ENCODE measurements at regions not wholly inside any gene's neighbourhood (a gene's known extent, or its start where the extent isn't known, plus 50 kb on each side); places are given as distances from the start of the nearest gene placed in this dataset.

DNA sequence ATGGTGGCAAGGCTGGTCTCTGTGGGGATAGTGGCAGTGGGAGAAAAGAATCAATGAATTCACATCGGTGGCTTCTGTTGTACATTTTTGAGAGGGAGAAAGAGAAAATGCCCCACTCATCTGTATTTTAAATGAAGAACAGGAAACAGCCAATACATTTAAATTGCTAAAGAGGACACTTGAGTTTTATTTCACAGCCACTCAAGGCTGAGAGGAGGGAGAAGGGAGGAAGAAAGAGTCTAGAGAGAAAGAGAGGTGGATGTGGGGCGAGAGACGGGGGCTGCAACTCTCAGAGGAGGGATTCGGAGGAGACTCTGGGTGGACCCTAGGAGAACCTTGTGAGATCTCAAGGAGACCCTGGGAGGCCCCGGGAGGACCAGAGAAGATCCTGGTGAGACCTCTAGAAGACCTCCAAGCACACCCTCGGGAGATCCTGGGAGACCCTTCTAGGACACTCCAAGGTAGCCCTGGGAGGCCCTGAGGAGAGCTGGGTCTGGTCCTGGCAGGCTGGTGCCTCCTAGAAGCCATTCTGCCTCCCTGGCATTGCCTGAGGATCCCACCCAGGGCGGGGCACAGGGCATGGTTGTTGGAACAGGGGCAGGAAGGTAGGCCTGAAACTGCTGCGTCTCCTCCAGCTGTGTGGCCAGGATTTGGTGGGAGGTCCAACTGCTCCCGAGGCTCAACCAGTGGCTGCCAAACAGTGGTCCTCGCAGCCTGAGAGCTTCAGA is 91.0 kb upstream of the SHISAL1 start:
- ChIA-PET POLR2A (no interaction called here), CTCF (no interaction called here)
- no peak for DNase-seq (ENCODE audit: low read depth)
- Histone ChIP-seq H3K36me3 (ENCODE audit: control insufficient read depth, insufficient read depth, low read length) (no peaks in the 10 kb centered on the region), H3K27me3 (ENCODE audit: control insufficient read depth, insufficient read depth, low read length) (peaks cover 1% of the 10 kb centered on the region; the same call in 1 of the 2 replicates), H3K4me3 (ENCODE audit: low read depth, low read length) (no peak overlapping the region)
- TF ChIP-seq, protein P1, sequence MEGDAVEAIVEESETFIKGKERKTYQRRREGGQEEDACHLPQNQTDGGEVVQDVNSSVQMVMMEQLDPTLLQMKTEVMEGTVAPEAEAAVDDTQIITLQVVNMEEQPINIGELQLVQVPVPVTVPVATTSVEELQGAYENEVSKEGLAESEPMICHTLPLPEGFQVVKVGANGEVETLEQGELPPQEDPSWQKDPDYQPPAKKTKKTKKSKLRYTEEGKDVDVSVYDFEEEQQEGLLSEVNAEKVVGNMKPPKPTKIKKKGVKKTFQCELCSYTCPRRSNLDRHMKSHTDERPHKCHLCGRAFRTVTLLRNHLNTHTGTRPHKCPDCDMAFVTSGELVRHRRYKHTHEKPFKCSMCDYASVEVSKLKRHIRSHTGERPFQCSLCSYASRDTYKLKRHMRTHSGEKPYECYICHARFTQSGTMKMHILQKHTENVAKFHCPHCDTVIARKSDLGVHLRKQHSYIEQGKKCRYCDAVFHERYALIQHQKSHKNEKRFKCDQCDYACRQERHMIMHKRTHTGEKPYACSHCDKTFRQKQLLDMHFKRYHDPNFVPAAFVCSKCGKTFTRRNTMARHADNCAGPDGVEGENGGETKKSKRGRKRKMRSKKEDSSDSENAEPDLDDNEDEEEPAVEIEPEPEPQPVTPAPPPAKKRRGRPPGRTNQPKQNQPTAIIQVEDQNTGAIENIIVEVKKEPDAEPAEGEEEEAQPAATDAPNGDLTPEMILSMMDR (IDR thresholded peaks at IDR 0.05; ENCODE audit: insufficient read depth, low read depth, low read length), result no peak

- DNase-seq (ENCODE audit: low read depth), result no peak
- ChIA-PET CTCF (no interaction called here), POLR2A (no interaction called here)
- no peak overlapping the region for H3K4me3 ChIP-seq (ENCODE audit: low read depth, low read length)
- no peaks in the 10 kb centered on the region for H3K36me3 ChIP-seq (ENCODE audit: control insufficient read depth, insufficient read depth, low read length)
- peaks cover 1% of the 10 kb centered on the region; the same call in 1 of the 2 replicates for H3K27me3 ChIP-seq (ENCODE audit: control insufficient read depth, insufficient read depth, low read length)
- TF ChIP-seq, protein P1 (IDR thresholded peaks at IDR 0.05; ENCODE audit: insufficient read depth, low read depth, low read length), result no peak
These were observed 90.4 kb upstream of the SHISAL1 start for GRCh38 chr22:44403166-44403565.

DNA sequence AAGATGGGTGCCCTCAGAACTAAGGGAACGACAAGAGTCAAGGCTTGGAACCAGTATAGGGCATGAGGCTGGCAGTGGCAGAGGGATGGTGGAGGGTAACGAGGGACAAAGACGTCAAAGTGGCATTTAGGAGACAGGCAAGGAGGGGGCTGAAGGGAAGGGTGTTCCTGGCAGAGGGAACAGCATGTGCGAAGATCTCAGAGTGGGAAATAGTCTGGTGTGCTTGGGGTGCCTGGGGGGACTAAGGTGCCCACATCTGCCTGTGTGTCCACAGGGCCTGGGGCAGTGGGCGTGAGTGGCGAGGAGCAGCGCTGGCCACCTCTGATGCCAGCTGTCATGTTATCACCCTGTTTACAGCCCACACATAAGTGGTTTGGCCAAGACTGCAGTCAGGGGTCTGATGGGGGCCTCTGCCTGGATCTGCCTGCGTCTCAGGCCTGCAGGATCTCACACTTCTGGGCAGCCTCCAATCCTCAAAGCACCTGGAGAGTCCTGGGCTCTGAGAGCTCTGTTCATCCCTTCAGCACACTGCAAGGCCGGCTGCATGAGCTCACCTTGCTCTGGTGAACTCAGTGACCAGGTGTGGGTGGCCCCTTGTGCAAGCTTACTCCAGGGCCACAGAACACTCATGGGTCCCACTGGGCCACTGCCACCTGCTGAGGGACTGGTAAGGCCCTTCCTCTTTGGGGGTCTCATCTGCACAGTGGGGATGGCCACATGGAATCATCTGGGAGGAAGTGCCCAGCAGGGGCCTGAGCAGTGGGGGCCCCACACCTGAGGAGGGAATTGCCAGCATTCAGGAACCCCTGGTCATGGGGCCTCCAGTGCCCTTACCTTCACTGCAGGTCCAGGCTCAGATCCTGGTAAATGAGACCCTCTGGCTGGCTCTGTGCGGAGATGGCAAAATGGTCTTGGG is 89.7 kb upstream of the SHISAL1 start:
- DNase-seq (ENCODE audit: low read depth), result no peak
- ChIA-PET CTCF (no interaction called here), POLR2A (no interaction called here)
- peaks cover 1% of the 10 kb centered on the region; the same call in 1 of the 2 replicates for H3K27me3 ChIP-seq (ENCODE audit: control insufficient read depth, insufficient read depth, low read length)
- TF ChIP-seq, protein P1 (IDR thresholded peaks at IDR 0.05; ENCODE audit: insufficient read depth, low read depth, low read length), result no peak
- no peak overlapping the region for H3K4me3 ChIP-seq (ENCODE audit: low read depth, low read length)
- H3K36me3 ChIP-seq (ENCODE audit: control insufficient read depth, insufficient read depth, low read length), result no peaks in the 10 kb centered on the region

DNA sequence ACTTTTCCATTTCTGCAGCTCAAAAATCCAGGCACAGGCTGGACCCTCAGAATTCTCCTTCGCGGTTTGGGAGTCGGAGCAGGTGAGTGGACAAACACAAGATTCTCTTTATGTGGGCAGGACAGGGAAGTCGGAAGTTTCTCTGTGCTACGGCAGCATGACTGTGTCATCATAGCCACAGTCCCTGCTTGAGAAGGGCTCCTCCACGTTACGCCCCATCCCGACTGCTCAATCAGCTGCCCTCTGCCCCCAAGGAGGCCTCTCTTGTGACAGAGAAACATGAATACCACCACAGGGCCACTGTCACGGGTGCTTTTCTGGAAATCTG is 89.0 kb upstream of the SHISAL1 start:
- TF ChIP-seq, protein P1 (IDR thresholded peaks at IDR 0.05; ENCODE audit: insufficient read depth, low read depth, low read length), result no peak
- POLR2A ChIA-PET, result no interaction called here
- CTCF ChIA-PET, result no interaction called here
- Histone ChIP-seq H3K27me3 (ENCODE audit: control insufficient read depth, insufficient read depth, low read length) (peaks cover 3% of the 10 kb centered on the region; the same call in 1 of the 2 replicates), H3K36me3 (ENCODE audit: control insufficient read depth, insufficient read depth, low read length) (no peaks in the 10 kb centered on the region), H3K4me3 (ENCODE audit: low read depth, low read length) (no peak overlapping the region)
- DNase-seq (ENCODE audit: low read depth), result no peak

GRCh38 chr22:44400763-44401060 is 88.0 kb upstream of the SHISAL1 start:
- ChIA-PET POLR2A (no interaction called here), CTCF (interaction anchor here (0.5 to 1.1 kb wide), 3 partner anchors 11 to 407 kb away, joined by 3 to 5 read pairs (median 5); no protein-coding TSS in a partner anchor)
- Histone ChIP-seq H3K36me3 (ENCODE audit: control insufficient read depth, insufficient read depth, low read length) (no peaks in the 10 kb centered on the region), H3K27me3 (ENCODE audit: control insufficient read depth, insufficient read depth, low read length) (peaks cover 3% of the 10 kb centered on the region), H3K4me3 (ENCODE audit: low read depth, low read length) (no peak overlapping the region)
- TF ChIP-seq, protein P1 (IDR thresholded peaks at IDR 0.05; ENCODE audit: insufficient read depth, low read depth, low read length), result no peak
- DNase-seq (ENCODE audit: low read depth), result no peak

Measured in BJ (cell line).